ENCODE measurements at regions not wholly inside any gene's neighbourhood (a gene's known extent, or its start where the extent isn't known, plus 50 kb on each side); places are given as distances from the start of the nearest gene placed in this dataset.

- DNase-seq (ENCODE audit: low read depth), result no peak
- no peak overlapping the region for H3K4me3 ChIP-seq (ENCODE audit: low read length)
- TF ChIP-seq, protein P1, sequence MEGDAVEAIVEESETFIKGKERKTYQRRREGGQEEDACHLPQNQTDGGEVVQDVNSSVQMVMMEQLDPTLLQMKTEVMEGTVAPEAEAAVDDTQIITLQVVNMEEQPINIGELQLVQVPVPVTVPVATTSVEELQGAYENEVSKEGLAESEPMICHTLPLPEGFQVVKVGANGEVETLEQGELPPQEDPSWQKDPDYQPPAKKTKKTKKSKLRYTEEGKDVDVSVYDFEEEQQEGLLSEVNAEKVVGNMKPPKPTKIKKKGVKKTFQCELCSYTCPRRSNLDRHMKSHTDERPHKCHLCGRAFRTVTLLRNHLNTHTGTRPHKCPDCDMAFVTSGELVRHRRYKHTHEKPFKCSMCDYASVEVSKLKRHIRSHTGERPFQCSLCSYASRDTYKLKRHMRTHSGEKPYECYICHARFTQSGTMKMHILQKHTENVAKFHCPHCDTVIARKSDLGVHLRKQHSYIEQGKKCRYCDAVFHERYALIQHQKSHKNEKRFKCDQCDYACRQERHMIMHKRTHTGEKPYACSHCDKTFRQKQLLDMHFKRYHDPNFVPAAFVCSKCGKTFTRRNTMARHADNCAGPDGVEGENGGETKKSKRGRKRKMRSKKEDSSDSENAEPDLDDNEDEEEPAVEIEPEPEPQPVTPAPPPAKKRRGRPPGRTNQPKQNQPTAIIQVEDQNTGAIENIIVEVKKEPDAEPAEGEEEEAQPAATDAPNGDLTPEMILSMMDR (conservative IDR thresholded peaks at IDR 0.05; ENCODE audit: low read depth, low read length), result no peak
These were observed 131.7 kb upstream of the CPNE8 start for GRCh38 chr12:39037115-39037514.

DNA sequence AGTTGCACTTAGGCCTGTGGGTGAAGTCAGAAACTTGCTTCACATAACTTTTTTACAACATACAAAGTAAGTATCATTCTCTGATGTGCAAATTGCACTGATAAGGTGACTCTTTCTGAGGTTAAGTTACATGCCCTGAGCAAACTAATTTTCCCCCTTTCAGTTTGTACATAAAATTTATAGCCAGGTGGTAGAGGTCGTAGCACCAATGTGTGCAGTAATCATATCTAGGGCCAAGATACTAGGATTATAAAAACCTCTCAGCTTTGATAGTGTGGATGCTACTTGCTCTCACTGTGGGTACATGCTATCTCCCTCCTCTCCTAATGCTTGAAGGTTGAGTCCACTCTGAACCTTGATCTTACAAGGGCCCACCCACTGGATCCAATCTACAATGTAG lies 130.7 kb upstream of the CPNE8 start:
- H3K4me3 ChIP-seq (ENCODE audit: low read length), result no peak overlapping the region
- TF ChIP-seq, protein P1 (conservative IDR thresholded peaks at IDR 0.05; ENCODE audit: low read depth, low read length), result no peak
- no peak for DNase-seq (ENCODE audit: low read depth)

- no peak overlapping the region for H3K4me3 ChIP-seq (ENCODE audit: low read length)
- TF ChIP-seq, protein P1 (conservative IDR thresholded peaks at IDR 0.05; ENCODE audit: low read depth, low read length), result no peak
- DNase-seq (ENCODE audit: low read depth), result no peak
These were observed 128.4 kb upstream of the CPNE8 start for GRCh38 chr12:39033782-39034181.

DNA sequence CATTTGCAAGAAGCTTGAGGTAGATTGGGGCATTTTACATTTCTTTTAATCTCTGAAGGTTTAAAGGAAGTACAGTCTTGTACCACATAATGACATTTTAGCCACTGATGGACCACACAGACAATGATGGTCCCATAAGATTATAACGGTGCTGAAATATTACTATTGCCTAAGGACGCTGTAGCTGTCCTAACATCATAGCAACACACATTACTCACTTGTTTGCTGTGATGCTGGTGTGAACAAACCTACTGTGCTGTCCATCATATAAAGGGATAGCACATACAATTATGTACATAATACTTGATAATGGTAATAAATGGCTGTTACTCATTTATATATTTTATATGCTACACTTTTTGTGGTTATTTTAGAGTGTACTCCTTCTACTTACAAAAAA lies 127.1 kb upstream of the CPNE8 start:
- no peak for DNase-seq (ENCODE audit: low read depth)
- H3K4me3 ChIP-seq (ENCODE audit: low read length), result no peak overlapping the region
- TF ChIP-seq, protein P1 (conservative IDR thresholded peaks at IDR 0.05; ENCODE audit: low read depth, low read length), result no peak

DNA sequence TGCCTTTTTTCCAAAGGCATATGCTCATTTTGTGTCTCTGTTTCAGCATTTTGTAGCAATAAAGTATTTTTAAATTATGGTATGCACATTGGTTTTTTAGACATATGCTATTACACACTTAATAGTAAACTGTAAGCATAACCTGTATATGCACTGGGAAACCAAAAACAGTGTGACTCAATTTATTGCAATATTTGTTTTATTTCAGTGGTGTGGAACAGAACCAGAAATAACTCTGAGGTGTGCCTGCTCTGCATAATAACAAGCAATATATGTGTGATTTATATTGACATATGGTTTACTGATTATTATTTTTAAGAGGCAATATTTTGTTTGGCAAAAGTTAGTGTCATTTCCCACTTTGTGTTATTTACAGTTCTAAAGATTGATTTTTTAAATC lies 126.6 kb upstream of the CPNE8 start:
- no peak for DNase-seq (ENCODE audit: low read depth)
- TF ChIP-seq, protein P1 (conservative IDR thresholded peaks at IDR 0.05; ENCODE audit: low read depth, low read length), result no peak

DNA sequence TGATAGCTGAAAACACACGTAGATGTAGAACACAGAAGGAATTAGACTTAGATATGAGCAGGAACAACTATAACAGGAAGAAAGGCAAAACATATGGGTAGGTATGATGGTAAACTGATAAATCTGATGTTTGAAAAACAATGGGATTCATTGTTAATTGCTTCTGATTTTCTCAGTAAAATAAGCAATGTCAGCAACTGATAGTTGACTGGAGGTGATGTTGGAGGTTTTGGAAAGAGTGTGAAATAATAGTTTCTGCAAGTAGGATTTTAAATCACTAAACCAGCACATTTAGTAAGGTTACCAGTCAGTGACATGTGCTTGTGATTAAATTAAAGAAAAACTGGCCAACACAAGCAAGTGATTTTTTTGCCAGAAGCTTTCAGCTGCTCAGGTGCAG lies 123.0 kb upstream of the CPNE8 start:
- H3K4me3 ChIP-seq (ENCODE audit: low read length), result no peak overlapping the region
- TF ChIP-seq, protein P1 (conservative IDR thresholded peaks at IDR 0.05; ENCODE audit: low read depth, low read length), result no peak
- DNase-seq (ENCODE audit: low read depth), result no peak

More for the DNA sequence above, 126.6 kb upstream of the CPNE8 start:
- no peak overlapping the region for H3K4me3 ChIP-seq (ENCODE audit: low read length)

- TF ChIP-seq, protein P1 (conservative IDR thresholded peaks at IDR 0.05; ENCODE audit: low read depth, low read length), result no peak
- DNase-seq (ENCODE audit: low read depth), result no peak
These were observed 107.5 kb upstream of the CPNE8 start for GRCh38 chr12:39012870-39013269.

More at GRCh38 chr12:39012870-39013269, 107.5 kb upstream of the CPNE8 start:
- no peak overlapping the region for H3K4me3 ChIP-seq (ENCODE audit: low read length)

Data from retinal pigment epithelial cell (primary cell).